Retinal pigment epithelial cell (primary cell): ENCODE measurements at regions not wholly inside any gene's neighbourhood (a gene's known extent, or its start where the extent isn't known, plus 50 kb on each side); places are given as distances from the start of the nearest gene placed in this dataset.

ENCODE experiments used
- DNase-seq: peaks from one replicate; pipeline ENCODE4 v3.0.0-alpha.2; 2010; ENCODE audit warnings: low read depth
- H3K4me3 ChIP-seq: 2 replicates; pipeline ENCODE4 v1.5.1; 2011; ENCODE audit warnings: mild to moderate bottlenecking, low read length, control low read depth, moderate library complexity
- TF ChIP-seq, protein P1 (sequence below): conservative IDR thresholded peaks from 2 replicates; pipeline ENCODE4 v1.5.1; 2011; ENCODE audit warnings: low read depth, low read length, control low read depth, inconsistent platforms

DNA sequence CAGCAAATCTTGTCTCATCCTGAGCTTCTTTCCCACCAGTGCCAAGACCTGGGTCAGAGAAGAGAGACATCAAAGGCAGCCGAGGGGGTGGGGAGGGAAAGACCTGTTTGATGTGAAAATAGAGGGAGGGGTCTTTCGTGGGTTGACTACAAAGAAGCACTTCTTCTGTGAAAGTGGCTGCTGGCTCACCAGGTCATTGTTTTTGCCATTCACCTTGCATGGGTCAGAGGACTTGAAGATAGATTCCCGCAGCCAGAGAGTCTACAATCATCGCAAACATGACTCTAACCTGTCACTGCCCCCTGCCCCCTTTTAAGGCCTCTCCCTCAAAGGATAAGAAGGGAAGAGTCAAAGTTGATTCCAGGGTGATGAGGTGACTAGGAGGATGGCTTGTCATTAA, 166.1 kb upstream of the BMPER start:
- H3K4me3 ChIP-seq: no peak overlapping the region
- TF ChIP-seq, protein P1, sequence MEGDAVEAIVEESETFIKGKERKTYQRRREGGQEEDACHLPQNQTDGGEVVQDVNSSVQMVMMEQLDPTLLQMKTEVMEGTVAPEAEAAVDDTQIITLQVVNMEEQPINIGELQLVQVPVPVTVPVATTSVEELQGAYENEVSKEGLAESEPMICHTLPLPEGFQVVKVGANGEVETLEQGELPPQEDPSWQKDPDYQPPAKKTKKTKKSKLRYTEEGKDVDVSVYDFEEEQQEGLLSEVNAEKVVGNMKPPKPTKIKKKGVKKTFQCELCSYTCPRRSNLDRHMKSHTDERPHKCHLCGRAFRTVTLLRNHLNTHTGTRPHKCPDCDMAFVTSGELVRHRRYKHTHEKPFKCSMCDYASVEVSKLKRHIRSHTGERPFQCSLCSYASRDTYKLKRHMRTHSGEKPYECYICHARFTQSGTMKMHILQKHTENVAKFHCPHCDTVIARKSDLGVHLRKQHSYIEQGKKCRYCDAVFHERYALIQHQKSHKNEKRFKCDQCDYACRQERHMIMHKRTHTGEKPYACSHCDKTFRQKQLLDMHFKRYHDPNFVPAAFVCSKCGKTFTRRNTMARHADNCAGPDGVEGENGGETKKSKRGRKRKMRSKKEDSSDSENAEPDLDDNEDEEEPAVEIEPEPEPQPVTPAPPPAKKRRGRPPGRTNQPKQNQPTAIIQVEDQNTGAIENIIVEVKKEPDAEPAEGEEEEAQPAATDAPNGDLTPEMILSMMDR: no peak
- no peak for DNase-seq

DNA sequence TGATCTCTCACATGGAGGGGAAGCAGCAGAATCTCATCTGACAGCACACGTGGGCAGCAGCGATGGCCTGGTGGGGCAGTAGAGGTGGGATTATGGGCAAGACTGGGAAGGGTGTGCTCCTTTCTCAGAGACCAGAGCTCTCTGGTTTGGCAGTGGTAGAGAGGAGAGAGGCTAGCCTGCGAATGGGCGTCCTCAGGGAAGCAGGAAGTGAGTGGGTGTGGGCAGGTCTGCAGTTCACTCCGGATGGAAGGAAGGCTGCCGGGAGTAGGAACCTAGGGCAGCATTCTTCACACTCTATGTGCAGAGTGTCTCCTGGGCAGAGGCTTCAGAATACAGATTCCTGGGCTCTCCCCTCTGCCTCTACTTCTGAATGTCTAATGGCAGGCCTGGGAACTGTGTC, 162.8 kb upstream of the BMPER start:
- no peak overlapping the region for H3K4me3 ChIP-seq
- TF ChIP-seq, protein P1: no peak
- no peak for DNase-seq

DNA sequence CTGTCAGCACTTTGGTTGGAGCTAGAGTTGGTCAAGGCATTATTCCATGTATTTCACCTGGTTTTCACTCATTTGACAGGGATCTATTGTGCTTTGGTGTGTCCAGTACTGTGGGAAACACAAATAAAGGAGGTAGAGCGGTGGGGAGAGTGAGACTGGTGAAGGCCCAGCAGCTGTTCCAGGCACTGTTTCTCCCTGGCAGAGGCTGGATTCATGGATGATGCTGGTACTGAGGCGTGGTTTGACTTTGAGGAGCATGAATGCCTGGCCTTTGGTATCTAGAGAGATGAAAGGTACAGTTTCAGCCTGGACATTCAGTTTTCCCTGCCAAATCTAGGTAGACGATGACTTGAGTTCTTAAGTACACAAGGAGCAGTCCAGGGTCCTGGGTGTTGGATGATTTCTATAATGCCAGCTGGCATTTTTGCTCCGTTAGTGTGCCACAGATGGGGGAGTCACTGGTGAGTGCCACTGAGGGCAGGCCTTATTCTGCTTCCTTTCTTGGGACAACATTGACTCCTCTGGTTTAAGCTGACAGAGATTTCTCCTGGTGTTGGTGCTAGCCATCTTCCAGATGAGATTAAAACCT, 162.2 kb upstream of the BMPER start:
- H3K4me3 ChIP-seq: no peak overlapping the region
- TF ChIP-seq, protein P1: no peak
- no peak for DNase-seq

DNA sequence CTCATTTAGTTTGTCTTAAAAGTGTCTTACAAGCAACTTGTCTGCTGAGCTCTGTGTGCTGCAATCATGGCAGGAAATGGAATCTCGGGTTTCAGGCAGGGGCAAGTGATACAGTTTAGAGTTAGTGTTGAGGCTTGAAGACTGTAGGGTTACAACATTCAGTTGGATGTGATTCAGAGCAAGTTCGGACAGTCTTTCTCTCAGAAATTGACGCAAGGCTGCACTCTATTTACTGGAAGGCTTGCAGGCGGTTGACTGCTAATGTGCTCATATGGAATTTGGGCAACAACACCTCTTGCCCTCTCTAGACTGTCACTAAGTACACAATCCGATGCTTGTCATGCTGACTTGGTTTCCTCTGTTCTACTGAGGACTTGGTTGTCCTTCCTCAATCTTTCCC, 161.7 kb upstream of the BMPER start:
- DNase-seq: no peak
- TF ChIP-seq, protein P1: no peak
- H3K4me3 ChIP-seq: no peak overlapping the region

DNA sequence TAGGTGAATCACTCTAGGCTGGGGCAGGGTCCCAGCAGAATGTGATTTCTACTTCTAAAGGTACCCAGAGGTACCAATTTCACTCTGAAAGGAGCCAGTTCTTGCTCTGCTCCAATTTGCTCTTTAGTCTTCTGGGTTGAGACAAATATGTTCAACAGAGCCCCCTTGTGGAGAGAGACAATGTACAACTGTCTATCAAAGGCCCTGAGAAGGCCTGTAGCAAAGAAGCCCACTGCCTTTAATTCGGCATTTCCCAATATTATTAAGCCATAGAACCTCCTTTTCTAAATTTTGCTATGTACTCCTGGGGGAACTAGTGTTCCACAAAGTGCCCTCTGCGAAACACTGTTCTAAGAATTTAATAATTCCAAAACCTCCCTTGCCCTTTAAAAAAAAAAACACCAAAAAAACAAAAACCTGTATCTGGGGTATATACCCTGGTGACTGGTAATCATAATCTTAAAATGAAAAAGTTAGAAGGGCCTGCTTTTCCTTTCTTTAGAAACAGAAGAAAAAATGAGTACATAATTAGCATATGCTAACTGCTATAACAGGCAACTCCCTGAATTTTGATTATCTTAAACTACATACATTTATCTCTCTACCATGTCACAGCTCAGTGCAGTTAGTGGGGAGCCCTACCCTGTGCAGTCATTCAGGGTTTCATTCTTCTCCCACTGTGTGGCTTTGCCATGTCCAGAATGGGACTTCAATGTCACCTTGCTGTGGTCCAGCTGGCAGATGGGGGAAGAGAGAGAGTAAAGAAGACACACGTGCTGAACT, 160.9 kb upstream of the BMPER start:
- no peak for DNase-seq
- TF ChIP-seq, protein P1: peak; percentile 23
- no peak overlapping the region for H3K4me3 ChIP-seq

DNA sequence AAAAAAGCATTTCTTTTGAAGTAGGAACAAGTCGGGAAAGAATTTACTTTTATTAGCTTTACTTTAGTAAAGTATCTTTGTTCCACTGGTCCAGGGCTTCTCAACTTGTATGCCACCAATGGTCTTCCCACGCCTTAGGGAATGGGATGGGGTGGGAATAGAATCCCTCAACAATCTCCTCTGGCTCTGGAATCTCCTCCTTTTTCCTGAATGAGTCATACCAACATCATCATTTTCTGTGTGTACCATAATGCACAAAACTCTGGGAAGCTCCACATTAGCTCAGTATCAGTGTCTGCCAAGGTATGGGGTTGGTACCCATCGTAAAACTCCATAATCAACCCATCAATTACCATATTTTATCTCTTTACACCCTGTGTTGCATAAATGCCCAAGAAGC, 159.4 kb upstream of the BMPER start:
- H3K4me3 ChIP-seq: no peak overlapping the region
- TF ChIP-seq, protein P1: no peak
- DNase-seq: no peak

DNA sequence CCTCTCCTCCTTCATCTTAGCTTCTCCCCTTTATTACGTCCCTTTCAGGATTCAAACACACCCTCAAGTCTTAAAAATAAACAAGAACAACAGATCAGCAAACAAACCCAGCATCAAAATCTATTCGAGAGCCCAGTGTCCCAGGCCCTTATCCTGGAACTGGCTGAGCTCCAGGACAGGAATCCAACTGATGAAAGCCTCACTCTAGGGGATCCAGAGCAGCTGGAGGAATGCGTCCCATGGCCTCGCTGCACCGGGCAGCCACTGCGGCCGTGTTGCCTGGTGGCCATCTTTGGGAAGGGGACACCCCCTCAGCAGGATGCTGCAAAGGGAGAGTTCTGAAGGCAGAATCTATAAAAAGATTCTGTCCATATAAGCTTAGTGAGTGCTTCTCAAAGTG, 156.5 kb upstream of the BMPER start:
- TF ChIP-seq, protein P1: no peak
- DNase-seq: no peak
- no peak overlapping the region for H3K4me3 ChIP-seq
